GM23338 (cell line): ENCODE measurements at regions not wholly inside any gene's neighbourhood (a gene's known extent, or its start where the extent isn't known, plus 50 kb on each side); places are given as distances from the start of the nearest gene placed in this dataset.

Experiments used
- ATAC-seq: fragments of 200-7000 bp; cut with Tn5 transposase; 3 replicates; pipeline ENCODE4 v1.9.1; 2020
- DNase-seq: peaks from one replicate; pipeline ENCODE4 v3.0.0-alpha.2; 2015; ENCODE audit warnings: low spot score
- H2AFZ ChIP-seq: fragments of 200-600 bp; sonication (generic); 2 replicates; pipeline ENCODE4 v1.8.0; 2016; ENCODE audit warnings: antibody characterized with exemption, mild to moderate bottlenecking, moderate library complexity
- H3F3A ChIP-seq: fragments of 200-600 bp; sonication (generic); replicated peaks from 2 replicates; pipeline ENCODE4 v1.8.0; 2017; ENCODE audit warnings: antibody characterized with exemption, mixed run types, low read depth
- H3K27ac ChIP-seq: fragments of 200-600 bp; sonication (generic); 2 replicates; pipeline ENCODE4 v1.6.1; 2016; ENCODE audit warnings: low read depth
- H3K27me3 ChIP-seq: fragments of 200-600 bp; sonication (generic); 2 replicates; pipeline ENCODE4 v1.8.0; 2016; ENCODE audit warnings: mild to moderate bottlenecking, mixed run types, moderate library complexity; ENCODE audit not compliant: insufficient read depth
- H3K36me3 ChIP-seq: fragments of 200-600 bp; sonication (generic); 2 replicates; pipeline ENCODE4 v1.8.0; 2016; ENCODE audit warnings: mild to moderate bottlenecking; ENCODE audit not compliant: insufficient read depth
- H3K4me1 ChIP-seq: fragments of 200-600 bp; sonication (generic); 2 replicates; pipeline ENCODE4 v1.8.0; 2016; ENCODE audit warnings: mild to moderate bottlenecking, moderate library complexity; ENCODE audit not compliant: insufficient read depth
- H3K4me2 ChIP-seq: fragments of 200-600 bp; sonication (generic); 2 replicates; pipeline ENCODE4 v1.7.1; 2017; ENCODE audit warnings: mixed run types
- H3K4me3 ChIP-seq: fragments of 200-600 bp; sonication (generic); 2 replicates; pipeline ENCODE4 v1.6.1; 2016; ENCODE audit warnings: mixed run types
- H3K79me2 ChIP-seq: fragments of 200-600 bp; sonication (generic); replicated peaks from 2 replicates; pipeline ENCODE4 v1.8.0; 2017; ENCODE audit warnings: mild to moderate bottlenecking; ENCODE audit not compliant: insufficient read depth
- H3K9me2 ChIP-seq: fragments of 200-600 bp; sonication (generic); 2 replicates; pipeline ENCODE4 v1.8.0; 2017; ENCODE audit not compliant: insufficient read depth
- H4K20me1 ChIP-seq: fragments of 200-600 bp; sonication (generic); replicated peaks from 2 replicates; pipeline ENCODE4 v1.8.0; 2017; ENCODE audit warnings: mild to moderate bottlenecking; ENCODE audit not compliant: insufficient read depth
- H3K27ac Mint-ChIP-seq: 2 replicates; pipeline ENCODE4 v1.8.0; 2020; ENCODE audit warnings: inconsistent platforms, mild to moderate bottlenecking, moderate library complexity, mixed read lengths
- H3K27me3 Mint-ChIP-seq: 3 replicates; pipeline ENCODE4 v1.8.0; 2022; ENCODE audit warnings: low read depth, mild to moderate bottlenecking, moderate library complexity, mixed read lengths, inconsistent platforms; ENCODE audit not compliant: insufficient read depth, poor library complexity
- H3K36me3 Mint-ChIP-seq: 3 replicates; pipeline ENCODE4 v1.8.0; 2021; ENCODE audit warnings: low read depth, mild to moderate bottlenecking, inconsistent platforms, moderate library complexity, mixed read lengths
- H3K4me1 Mint-ChIP-seq: 3 replicates; pipeline ENCODE4 v1.8.0; 2020; ENCODE audit warnings: mild to moderate bottlenecking, inconsistent platforms, mixed read lengths
- H3K4me3 Mint-ChIP-seq: 3 replicates; pipeline ENCODE4 v1.8.0; 2021; ENCODE audit warnings: moderate library complexity, mild to moderate bottlenecking, inconsistent platforms, mixed read lengths
- H3K9me3 Mint-ChIP-seq: 3 replicates; pipeline ENCODE4 v1.8.0; 2020; ENCODE audit warnings: moderate library complexity, mild to moderate bottlenecking, inconsistent platforms, mixed read lengths
- CREB1 ChIP-seq: fragments of 250-450 bp; sonication (Bioruptor Pico); IDR thresholded peaks from 2 replicates; pipeline ENCODE4 v1.5.0; 2020; ENCODE audit warnings: low read depth, mild to moderate bottlenecking, moderate library complexity
- EZH2 ChIP-seq: fragments of 200-600 bp; sonication (generic); IDR thresholded peaks from one replicate; pipeline ENCODE4 v1.8.0; 2017; ENCODE audit warnings: antibody characterized with exemption, mild to moderate bottlenecking, low read depth; ENCODE audit not compliant: unreplicated experiment
- EZH2phosphoT487 ChIP-seq: fragments of 200-600 bp; sonication (generic); IDR thresholded peaks from one replicate; pipeline ENCODE4 v1.8.1; 2018; ENCODE audit warnings: antibody characterized with exemption; ENCODE audit not compliant: unreplicated experiment
- JUNB ChIP-seq: IDR thresholded peaks from one replicate; pipeline ENCODE4 v1.6.1; 2016; ENCODE audit warnings: antibody characterized with exemption; ENCODE audit not compliant: unreplicated experiment
- NANOG ChIP-seq: IDR thresholded peaks from 2 replicates; pipeline ENCODE4 v1.6.1; 2016; ENCODE audit warnings: antibody characterized with exemption, borderline replicate concordance
- POLR2AphosphoS5 ChIP-seq: IDR thresholded peaks from 2 replicates; pipeline ENCODE4 v1.6.1; 2016; ENCODE audit warnings: antibody characterized with exemption, low read depth
- STAT1 ChIP-seq: IDR thresholded peaks from one replicate; pipeline ENCODE4 v1.6.1; 2016; ENCODE audit warnings: antibody characterized with exemption; ENCODE audit not compliant: unreplicated experiment
- ZNF114 ChIP-seq: fragments of 250-450 bp; sonication (Bioruptor Pico); IDR thresholded peaks from 2 replicates; pipeline ENCODE4 v1.5.0; 2020; ENCODE audit warnings: mild to moderate bottlenecking, moderate library complexity
- ZNF331 ChIP-seq: fragments of 250-450 bp; sonication (Bioruptor Pico); IDR thresholded peaks from 2 replicates; pipeline ENCODE4 v1.5.0; 2020; ENCODE audit warnings: low read depth, mild to moderate bottlenecking, moderate library complexity
- TF ChIP-seq, protein P1 (sequence below), 2 experiments: fragments of 200-600 bp in 1 of 2; sonication (generic) in 1 of 2; conservative IDR thresholded peaks; 2 replicates each; pipeline versions ENCODE4 v1.5.1 to v1.6.1; 2016 to 2017; ENCODE audit warnings: antibody characterized with exemption in 2 of 2, low read depth in 2 of 2, mild to moderate bottlenecking in 2 of 2, moderate library complexity in 1 of 2
- TF ChIP-seq, protein P2 (sequence below): IDR thresholded peaks from one replicate; pipeline ENCODE4 v1.6.1; 2018; ENCODE audit warnings: antibody characterized with exemption; ENCODE audit not compliant: unreplicated experiment
- TF ChIP-seq, protein P3 (sequence below): IDR thresholded peaks from 2 replicates; pipeline ENCODE4 v1.6.1; 2016; ENCODE audit warnings: antibody characterized with exemption
- TF ChIP-seq, protein P4 (sequence below): fragments of 250-450 bp; sonication (Bioruptor Pico); IDR thresholded peaks from 2 replicates; pipeline ENCODE4 v1.5.0; 2020; ENCODE audit warnings: mild to moderate bottlenecking, moderate library complexity

DNA sequence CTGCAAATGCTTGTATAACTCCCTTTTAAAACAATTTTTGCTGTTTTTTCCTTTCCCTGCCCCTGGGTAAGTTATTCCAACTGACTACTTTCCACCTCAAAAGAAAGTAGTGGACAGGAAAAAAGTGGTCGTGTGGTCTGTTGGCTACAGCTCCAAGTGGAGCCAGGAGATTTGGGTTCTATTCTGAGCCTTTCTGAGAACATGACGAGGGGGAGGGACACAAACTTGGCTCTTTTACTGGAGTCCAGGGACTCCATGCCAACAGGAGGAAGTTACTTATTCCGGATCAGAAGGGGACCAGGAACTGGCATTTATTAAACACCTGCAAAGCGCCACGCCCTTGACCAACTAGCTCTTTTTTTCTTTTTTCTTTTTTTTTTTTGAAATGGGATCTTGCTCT, 79.0 kb upstream of the CAPZB start:
- H3K27ac Mint-ChIP-seq: no peak overlapping the region
- Histone ChIP-seq H3K4me2 (no peak overlapping the region), H3K27ac (no peak overlapping the region), H3K9me2 (no peaks in the 10 kb centered on the region), H4K20me1 (no peaks in the 10 kb centered on the region), H3K4me1 (no peaks in the 10 kb centered on the region), H3K4me3 (no peak overlapping the region), H3K36me3 (no peaks in the 10 kb centered on the region), H3K79me2 (no peaks in the 10 kb centered on the region), H3K27me3 (no peaks in the 10 kb centered on the region), H3F3A (no peaks in the 10 kb centered on the region), H2AFZ (no peak overlapping the region)
- no peak for TF ChIP-seq POLR2AphosphoS5
- TF ChIP-seq CREB1 (CRISPR knock-in tag): no peak
- no peak for TF ChIP-seq STAT1
- no peak for TF ChIP-seq JUNB
- no peak for TF ChIP-seq EZH2phosphoT487
- no peak for TF ChIP-seq EZH2
- TF ChIP-seq, protein P1, sequence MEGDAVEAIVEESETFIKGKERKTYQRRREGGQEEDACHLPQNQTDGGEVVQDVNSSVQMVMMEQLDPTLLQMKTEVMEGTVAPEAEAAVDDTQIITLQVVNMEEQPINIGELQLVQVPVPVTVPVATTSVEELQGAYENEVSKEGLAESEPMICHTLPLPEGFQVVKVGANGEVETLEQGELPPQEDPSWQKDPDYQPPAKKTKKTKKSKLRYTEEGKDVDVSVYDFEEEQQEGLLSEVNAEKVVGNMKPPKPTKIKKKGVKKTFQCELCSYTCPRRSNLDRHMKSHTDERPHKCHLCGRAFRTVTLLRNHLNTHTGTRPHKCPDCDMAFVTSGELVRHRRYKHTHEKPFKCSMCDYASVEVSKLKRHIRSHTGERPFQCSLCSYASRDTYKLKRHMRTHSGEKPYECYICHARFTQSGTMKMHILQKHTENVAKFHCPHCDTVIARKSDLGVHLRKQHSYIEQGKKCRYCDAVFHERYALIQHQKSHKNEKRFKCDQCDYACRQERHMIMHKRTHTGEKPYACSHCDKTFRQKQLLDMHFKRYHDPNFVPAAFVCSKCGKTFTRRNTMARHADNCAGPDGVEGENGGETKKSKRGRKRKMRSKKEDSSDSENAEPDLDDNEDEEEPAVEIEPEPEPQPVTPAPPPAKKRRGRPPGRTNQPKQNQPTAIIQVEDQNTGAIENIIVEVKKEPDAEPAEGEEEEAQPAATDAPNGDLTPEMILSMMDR (conservative IDR thresholded peaks at IDR 0.05; ENCODE audit: low read depth in 2 of 2): no peak
- TF ChIP-seq NANOG: no peak
- TF ChIP-seq ZNF331: no peak
- TF ChIP-seq, protein P2, sequence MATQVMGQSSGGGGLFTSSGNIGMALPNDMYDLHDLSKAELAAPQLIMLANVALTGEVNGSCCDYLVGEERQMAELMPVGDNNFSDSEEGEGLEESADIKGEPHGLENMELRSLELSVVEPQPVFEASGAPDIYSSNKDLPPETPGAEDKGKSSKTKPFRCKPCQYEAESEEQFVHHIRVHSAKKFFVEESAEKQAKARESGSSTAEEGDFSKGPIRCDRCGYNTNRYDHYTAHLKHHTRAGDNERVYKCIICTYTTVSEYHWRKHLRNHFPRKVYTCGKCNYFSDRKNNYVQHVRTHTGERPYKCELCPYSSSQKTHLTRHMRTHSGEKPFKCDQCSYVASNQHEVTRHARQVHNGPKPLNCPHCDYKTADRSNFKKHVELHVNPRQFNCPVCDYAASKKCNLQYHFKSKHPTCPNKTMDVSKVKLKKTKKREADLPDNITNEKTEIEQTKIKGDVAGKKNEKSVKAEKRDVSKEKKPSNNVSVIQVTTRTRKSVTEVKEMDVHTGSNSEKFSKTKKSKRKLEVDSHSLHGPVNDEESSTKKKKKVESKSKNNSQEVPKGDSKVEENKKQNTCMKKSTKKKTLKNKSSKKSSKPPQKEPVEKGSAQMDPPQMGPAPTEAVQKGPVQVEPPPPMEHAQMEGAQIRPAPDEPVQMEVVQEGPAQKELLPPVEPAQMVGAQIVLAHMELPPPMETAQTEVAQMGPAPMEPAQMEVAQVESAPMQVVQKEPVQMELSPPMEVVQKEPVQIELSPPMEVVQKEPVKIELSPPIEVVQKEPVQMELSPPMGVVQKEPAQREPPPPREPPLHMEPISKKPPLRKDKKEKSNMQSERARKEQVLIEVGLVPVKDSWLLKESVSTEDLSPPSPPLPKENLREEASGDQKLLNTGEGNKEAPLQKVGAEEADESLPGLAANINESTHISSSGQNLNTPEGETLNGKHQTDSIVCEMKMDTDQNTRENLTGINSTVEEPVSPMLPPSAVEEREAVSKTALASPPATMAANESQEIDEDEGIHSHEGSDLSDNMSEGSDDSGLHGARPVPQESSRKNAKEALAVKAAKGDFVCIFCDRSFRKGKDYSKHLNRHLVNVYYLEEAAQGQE: no peak
- TF ChIP-seq ZNF114 (CRISPR knock-in tag): no peak
- TF ChIP-seq, protein P3, sequence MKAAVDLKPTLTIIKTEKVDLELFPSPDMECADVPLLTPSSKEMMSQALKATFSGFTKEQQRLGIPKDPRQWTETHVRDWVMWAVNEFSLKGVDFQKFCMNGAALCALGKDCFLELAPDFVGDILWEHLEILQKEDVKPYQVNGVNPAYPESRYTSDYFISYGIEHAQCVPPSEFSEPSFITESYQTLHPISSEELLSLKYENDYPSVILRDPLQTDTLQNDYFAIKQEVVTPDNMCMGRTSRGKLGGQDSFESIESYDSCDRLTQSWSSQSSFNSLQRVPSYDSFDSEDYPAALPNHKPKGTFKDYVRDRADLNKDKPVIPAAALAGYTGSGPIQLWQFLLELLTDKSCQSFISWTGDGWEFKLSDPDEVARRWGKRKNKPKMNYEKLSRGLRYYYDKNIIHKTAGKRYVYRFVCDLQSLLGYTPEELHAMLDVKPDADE: no peak
- TF ChIP-seq, protein P4, sequence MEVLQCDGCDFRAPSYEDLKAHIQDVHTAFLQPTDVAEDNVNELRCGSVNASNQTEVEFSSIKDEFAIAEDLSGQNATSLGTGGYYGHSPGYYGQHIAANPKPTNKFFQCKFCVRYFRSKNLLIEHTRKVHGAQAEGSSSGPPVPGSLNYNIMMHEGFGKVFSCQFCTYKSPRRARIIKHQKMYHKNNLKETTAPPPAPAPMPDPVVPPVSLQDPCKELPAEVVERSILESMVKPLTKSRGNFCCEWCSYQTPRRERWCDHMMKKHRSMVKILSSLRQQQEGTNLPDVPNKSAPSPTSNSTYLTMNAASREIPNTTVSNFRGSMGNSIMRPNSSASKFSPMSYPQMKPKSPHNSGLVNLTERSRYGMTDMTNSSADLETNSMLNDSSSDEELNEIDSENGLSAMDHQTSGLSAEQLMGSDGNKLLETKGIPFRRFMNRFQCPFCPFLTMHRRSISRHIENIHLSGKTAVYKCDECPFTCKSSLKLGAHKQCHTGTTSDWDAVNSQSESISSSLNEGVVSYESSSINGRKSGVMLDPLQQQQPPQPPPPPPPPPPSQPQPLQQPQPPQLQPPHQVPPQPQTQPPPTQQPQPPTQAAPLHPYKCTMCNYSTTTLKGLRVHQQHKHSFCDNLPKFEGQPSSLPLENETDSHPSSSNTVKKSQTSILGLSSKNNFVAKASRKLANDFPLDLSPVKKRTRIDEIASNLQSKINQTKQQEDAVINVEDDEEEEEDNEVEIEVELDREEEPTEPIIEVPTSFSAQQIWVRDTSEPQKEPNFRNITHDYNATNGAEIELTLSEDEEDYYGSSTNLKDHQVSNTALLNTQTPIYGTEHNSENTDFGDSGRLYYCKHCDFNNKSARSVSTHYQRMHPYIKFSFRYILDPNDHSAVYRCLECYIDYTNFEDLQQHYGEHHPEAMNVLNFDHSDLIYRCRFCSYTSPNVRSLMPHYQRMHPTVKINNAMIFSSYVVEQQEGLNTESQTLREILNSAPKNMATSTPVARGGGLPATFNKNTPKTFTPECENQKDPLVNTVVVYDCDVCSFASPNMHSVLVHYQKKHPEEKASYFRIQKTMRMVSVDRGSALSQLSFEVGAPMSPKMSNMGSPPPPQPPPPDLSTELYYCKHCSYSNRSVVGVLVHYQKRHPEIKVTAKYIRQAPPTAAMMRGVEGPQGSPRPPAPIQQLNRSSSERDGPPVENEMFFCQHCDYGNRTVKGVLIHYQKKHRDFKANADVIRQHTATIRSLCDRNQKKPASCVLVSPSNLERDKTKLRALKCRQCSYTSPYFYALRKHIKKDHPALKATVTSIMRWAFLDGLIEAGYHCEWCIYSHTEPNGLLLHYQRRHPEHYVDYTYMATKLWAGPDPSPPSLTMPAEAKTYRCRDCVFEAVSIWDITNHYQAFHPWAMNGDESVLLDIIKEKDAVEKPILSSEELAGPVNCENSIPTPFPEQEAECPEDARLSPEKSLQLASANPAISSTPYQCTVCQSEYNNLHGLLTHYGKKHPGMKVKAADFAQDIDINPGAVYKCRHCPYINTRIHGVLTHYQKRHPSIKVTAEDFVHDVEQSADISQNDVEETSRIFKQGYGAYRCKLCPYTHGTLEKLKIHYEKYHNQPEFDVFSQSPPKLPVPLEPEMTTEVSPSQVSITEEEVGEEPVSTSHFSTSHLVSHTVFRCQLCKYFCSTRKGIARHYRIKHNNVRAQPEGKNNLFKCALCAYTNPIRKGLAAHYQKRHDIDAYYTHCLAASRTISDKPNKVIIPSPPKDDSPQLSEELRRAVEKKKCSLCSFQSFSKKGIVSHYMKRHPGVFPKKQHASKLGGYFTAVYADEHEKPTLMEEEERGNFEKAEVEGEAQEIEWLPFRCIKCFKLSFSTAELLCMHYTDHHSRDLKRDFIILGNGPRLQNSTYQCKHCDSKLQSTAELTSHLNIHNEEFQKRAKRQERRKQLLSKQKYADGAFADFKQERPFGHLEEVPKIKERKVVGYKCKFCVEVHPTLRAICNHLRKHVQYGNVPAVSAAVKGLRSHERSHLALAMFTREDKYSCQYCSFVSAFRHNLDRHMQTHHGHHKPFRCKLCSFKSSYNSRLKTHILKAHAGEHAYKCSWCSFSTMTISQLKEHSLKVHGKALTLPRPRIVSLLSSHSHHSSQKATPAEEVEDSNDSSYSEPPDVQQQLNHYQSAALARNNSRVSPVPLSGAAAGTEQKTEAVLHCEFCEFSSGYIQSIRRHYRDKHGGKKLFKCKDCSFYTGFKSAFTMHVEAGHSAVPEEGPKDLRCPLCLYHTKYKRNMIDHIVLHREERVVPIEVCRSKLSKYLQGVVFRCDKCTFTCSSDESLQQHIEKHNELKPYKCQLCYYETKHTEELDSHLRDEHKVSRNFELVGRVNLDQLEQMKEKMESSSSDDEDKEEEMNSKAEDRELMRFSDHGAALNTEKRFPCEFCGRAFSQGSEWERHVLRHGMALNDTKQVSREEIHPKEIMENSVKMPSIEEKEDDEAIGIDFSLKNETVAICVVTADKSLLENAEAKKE (CRISPR knock-in tag): no peak
- no peaks in the 10 kb centered on the region for H3K4me1 Mint-ChIP-seq
- H3K27me3 Mint-ChIP-seq: peaks cover 4% of the 10 kb centered on the region
- no peak overlapping the region for H3K4me3 Mint-ChIP-seq
- no peaks in the 10 kb centered on the region for H3K36me3 Mint-ChIP-seq
- DNase-seq: no peak
- no peak for ATAC-seq
- H3K9me3 Mint-ChIP-seq: no peaks in the 10 kb centered on the region
